Mammary epithelial cell (primary cell): ENCODE measurements at regions not wholly inside any gene's neighbourhood (a gene's known extent, or its start where the extent isn't known, plus 50 kb on each side); places are given as distances from the start of the nearest gene placed in this dataset.

Source experiments
- EZH2 ChIP-seq: IDR thresholded peaks from 2 replicates; pipeline ENCODE4 v1.6.1; 2012; ENCODE audit warnings: low read length, inconsistent platforms, borderline replicate concordance
- TF ChIP-seq, protein P1 (sequence below), 2 donors: IDR thresholded peaks in 1 of 2; conservative IDR thresholded peaks in 1 of 2; 2 replicates each; pipeline ENCODE4 v1.5.1; 2011 to 2012; ENCODE audit warnings: inconsistent platforms in 2 of 2, low read length in 2 of 2, mild to moderate bottlenecking in 2 of 2, control low read depth in 1 of 2, low read depth in 1 of 2; ENCODE audit not compliant: insufficient read depth in 1 of 2; ENCODE audit errors: extremely low read depth in 1 of 2

DNA sequence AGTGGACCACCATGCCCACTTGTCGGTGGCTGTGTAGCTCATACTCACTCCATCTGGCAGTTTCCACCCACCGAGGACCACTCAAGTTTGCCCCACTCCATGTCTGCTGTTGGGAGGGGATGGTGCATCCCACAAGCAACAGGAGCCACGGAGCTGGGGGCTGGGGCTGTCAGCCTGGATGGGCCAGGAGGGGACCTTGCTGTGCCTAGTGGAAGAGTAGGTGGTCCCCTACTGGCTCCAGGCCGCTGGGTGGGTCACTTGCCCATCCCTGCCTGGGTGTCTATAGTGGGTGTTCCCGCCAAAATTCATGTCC lies 57.0 kb downstream of the SMIM38 start:
- TF ChIP-seq, protein P1, sequence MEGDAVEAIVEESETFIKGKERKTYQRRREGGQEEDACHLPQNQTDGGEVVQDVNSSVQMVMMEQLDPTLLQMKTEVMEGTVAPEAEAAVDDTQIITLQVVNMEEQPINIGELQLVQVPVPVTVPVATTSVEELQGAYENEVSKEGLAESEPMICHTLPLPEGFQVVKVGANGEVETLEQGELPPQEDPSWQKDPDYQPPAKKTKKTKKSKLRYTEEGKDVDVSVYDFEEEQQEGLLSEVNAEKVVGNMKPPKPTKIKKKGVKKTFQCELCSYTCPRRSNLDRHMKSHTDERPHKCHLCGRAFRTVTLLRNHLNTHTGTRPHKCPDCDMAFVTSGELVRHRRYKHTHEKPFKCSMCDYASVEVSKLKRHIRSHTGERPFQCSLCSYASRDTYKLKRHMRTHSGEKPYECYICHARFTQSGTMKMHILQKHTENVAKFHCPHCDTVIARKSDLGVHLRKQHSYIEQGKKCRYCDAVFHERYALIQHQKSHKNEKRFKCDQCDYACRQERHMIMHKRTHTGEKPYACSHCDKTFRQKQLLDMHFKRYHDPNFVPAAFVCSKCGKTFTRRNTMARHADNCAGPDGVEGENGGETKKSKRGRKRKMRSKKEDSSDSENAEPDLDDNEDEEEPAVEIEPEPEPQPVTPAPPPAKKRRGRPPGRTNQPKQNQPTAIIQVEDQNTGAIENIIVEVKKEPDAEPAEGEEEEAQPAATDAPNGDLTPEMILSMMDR (conservative IDR thresholded peaks at IDR 0.05 in 1 of 2, IDR thresholded peaks at IDR 0.05 in 1 of 2; ENCODE audit: extremely low read depth in 1 of 2, insufficient read depth in 1 of 2, low read depth in 1 of 2, low read length in 2 of 2): no peak
- no peak for TF ChIP-seq EZH2
